Spleen (tissue), 7 donors: ENCODE measurements at regions not wholly inside any gene's neighbourhood (a gene's known extent, or its start where the extent isn't known, plus 50 kb on each side); places are given as distances from the start of the nearest gene placed in this dataset.

Experiments used
- CTCF ChIP-seq, 11 experiments: fragments of 200-600 bp in 7 of 11; fragments of 450-650 bp in 4 of 11; sonication (generic) in 4 of 11; IDR thresholded peaks in 8 of 11; conservative IDR thresholded peaks in 3 of 11; 1 replicate in 7 of 11; 2 replicates in 4 of 11; pipeline versions ENCODE4 v1.4.0 to v1.8.0; 2016 to 2021; ENCODE audit warnings: antibody characterized with exemption in 11 of 11, inconsistent platforms in 4 of 11, mild to moderate bottlenecking in 1 of 11
- POLR2AphosphoS5 ChIP-seq, 3 donors: sonication (generic); formaldehyde crosslinking; IDR thresholded peaks; one replicate each; pipeline ENCODE4 v1.5.1; 2017; ENCODE audit warnings: antibody characterized with exemption in 3 of 3
- donor health status: DM: no; HTN: no; CAD: no; lungs with moderate emphysema.
- donor health status: DM: no; HTN: no; CAD: no.
- donor health status: DM: no; HTN: no; CAD: no.

- TF ChIP-seq CTCF (IDR thresholded peaks at IDR 0.05 in 8 of 11, conservative IDR thresholded peaks at IDR 0.05 in 3 of 11), result no peak
- TF ChIP-seq POLR2AphosphoS5 (IDR thresholded peaks at IDR 0.05), result no peak
Measured at GRCh38 chr2:100702438-100703109, 117.4 kb upstream of the NPAS2 start.
